ENCODE measurements at regions not wholly inside any gene's neighbourhood (a gene's known extent, or its start where the extent isn't known, plus 50 kb on each side); places are given as distances from the start of the nearest gene placed in this dataset.
"Not testable (repeated sequence)": the region's sequence is repeated elsewhere in the genome, so short reads cannot be mapped to it uniquely, and the experiment has no call there.

DNA sequence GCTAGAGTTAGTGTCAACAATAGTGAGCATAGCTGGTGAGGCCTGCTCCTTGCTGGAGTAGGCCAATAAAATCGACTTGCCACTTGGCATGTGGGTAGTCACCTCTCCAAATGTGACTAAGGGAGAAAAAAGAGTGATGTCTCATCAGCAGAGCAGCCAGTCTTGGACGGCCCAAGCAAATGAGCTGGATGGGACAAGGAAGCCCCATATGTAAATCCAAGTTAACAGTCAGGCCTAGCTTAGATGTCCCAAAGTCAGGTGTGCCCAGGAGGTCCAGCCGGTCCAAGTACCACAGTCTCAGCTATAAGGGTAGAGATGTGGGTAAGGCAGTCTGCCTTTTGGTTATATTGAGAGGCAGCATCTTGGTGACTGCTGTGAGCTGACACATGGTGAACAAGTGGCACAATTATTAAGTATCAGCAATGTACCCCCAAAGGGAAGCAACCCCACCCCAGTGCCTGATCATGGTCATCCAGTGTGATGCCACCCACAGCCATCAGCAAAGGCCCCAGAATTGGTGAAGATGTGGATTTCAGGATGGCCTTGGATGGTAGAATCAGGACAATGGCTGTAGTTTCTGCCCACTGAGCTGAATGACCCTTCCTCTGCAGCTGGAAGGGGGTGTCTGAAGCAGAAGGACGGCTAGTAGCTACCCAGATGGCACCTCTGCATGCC is 83.4 kb downstream of the TNFRSF13B start:
- ATAC-seq: no peak
- TF ChIP-seq, protein P1, sequence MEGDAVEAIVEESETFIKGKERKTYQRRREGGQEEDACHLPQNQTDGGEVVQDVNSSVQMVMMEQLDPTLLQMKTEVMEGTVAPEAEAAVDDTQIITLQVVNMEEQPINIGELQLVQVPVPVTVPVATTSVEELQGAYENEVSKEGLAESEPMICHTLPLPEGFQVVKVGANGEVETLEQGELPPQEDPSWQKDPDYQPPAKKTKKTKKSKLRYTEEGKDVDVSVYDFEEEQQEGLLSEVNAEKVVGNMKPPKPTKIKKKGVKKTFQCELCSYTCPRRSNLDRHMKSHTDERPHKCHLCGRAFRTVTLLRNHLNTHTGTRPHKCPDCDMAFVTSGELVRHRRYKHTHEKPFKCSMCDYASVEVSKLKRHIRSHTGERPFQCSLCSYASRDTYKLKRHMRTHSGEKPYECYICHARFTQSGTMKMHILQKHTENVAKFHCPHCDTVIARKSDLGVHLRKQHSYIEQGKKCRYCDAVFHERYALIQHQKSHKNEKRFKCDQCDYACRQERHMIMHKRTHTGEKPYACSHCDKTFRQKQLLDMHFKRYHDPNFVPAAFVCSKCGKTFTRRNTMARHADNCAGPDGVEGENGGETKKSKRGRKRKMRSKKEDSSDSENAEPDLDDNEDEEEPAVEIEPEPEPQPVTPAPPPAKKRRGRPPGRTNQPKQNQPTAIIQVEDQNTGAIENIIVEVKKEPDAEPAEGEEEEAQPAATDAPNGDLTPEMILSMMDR (IDR thresholded peaks at IDR 0.05): no peak
- H3K4me1 ChIP-seq: no peaks in the 10 kb centered on the region
- intact Hi-C loops (cut with DNase I): no loop called here
- no peak overlapping the region for H3K4me3 ChIP-seq
- H3K36me3 ChIP-seq: no peaks in the 10 kb centered on the region
- no peak for DNase-seq
- H3K27ac ChIP-seq: no peak overlapping the region
- no peaks in the 10 kb centered on the region for H3K9me3 ChIP-seq
- H3K27me3 ChIP-seq: no peaks in the 10 kb centered on the region

DNA sequence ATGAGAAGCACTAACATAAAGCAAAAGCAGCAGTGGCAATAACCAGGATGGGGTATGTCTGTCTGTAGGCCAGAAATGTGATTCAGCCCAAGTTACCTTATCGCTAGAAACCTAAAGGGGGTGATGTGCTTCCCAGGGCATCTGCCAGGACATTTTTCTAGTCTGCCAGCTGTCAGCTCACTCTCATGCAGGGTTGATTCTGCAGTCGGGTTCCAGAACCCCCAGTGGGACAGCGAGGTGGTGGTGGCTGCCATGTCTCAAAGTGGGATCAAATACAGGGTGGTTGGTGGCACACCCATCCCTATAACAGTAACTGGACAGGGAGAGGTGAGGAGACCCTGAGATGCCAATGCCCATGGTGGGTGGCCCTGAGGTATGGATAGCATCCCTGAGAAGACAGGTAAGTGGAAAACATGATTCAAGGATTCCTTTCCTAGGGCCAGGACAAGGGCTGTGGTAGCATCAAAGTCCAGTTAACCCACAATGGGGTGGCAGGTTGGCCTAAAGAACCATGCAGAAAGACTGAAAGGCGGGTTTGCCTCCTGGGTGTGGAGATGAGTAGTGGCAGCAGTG is 84.3 kb downstream of the TNFRSF13B start:
- intact Hi-C loops (cut with DNase I): no loop called here
- Histone ChIP-seq H3K27ac (no peak overlapping the region), H3K36me3 (no peaks in the 10 kb centered on the region), H3K4me1 (no peaks in the 10 kb centered on the region), H3K4me3 (no peak overlapping the region), H3K9me3 (no peaks in the 10 kb centered on the region), H3K27me3 (no peaks in the 10 kb centered on the region)
- TF ChIP-seq, protein P1 (IDR thresholded peaks at IDR 0.05): no peak
- DNase-seq (no peak), ATAC-seq (no peak)

DNA sequence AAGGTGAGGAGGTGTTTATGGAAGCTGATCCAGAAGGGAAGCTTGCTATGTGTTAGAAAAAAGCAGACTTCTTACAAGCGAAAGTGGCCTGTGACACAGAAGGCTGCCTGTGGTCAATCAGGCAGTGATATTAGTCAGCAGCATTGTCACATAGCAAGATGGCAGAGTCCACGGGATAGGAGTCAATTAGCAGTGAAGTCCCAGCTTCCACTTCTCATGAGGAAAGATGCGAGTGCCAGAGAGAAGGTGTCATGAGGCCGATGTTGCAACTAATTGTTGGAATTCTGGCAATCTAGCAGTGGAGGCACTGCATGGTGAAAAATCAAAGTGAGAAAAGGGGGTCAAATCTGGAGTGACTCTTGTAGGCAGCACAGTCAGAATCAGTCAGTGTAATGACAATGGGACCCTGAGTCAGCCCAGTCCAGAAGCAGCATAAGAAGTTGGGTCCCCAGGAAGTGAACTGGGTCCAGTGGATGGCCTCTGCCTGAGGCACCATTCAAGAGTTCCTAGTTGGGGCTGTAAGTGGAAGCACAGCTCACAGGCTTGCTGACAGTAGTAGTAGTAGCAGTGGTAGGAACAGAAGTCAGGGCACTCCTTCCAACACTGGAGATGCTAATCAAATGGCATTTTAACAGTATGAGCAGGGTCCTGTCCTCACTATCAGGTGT is 85.1 kb downstream of the TNFRSF13B start:
- Histone ChIP-seq H3K4me1 (no peaks in the 10 kb centered on the region), H3K27ac (no peak overlapping the region), H3K4me3 (no peak overlapping the region), H3K27me3 (no peaks in the 10 kb centered on the region), H3K9me3 (no peaks in the 10 kb centered on the region), H3K36me3 (no peaks in the 10 kb centered on the region)
- intact Hi-C loops (cut with DNase I): no loop called here
- DNase-seq: no peak
- ATAC-seq: no peak
- TF ChIP-seq, protein P1 (IDR thresholded peaks at IDR 0.05): no peak

DNA sequence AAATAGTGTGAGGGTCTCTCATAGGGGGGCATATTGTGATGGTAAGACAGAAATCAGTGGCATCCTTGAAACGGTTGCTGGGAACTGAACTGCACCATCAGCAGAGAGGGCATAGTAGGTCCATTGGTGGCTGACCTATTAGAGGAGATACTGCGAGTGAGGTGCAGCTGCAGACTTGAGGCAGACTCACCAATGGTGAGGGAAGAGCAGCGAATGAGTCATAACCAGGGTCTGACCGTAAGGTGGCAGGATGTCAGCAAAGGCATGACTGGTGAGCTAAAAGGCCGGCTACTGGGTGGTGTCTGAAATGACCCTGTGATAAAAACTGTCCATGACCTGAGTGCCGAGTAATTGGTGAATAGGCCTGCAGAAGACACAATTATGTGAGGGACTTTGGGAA is 86.7 kb downstream of the TNFRSF13B start:
- H3K36me3 ChIP-seq; H3K27ac ChIP-seq; H3K4me1 ChIP-seq; H3K9me3 ChIP-seq; DNase-seq; intact Hi-C loops (cut with DNase I); H3K27me3 ChIP-seq; ATAC-seq; H3K4me3 ChIP-seq: not testable (repeated sequence)

DNA sequence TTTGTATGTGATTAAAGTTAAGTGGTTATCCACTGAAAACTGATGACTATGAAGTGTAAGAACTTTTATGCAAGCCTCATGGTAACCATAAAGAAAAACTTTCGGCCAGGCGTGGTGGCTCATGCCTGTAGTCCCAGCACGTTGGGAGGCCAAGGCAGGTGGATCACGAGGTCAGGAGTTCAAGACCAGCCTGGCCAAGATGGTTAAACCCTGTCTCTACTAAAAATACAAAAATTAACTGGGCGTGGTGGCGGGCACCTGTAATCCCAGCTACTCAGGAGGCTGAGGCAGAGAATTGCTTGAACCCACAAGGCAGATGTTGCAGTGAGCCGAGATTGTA is 89.0 kb downstream of the TNFRSF13B start:
- intact Hi-C loops (cut with DNase I); H3K4me3 ChIP-seq; H3K4me1 ChIP-seq; H3K27me3 ChIP-seq; H3K27ac ChIP-seq; H3K36me3 ChIP-seq; ATAC-seq; H3K9me3 ChIP-seq; DNase-seq: not testable (repeated sequence)

DNA sequence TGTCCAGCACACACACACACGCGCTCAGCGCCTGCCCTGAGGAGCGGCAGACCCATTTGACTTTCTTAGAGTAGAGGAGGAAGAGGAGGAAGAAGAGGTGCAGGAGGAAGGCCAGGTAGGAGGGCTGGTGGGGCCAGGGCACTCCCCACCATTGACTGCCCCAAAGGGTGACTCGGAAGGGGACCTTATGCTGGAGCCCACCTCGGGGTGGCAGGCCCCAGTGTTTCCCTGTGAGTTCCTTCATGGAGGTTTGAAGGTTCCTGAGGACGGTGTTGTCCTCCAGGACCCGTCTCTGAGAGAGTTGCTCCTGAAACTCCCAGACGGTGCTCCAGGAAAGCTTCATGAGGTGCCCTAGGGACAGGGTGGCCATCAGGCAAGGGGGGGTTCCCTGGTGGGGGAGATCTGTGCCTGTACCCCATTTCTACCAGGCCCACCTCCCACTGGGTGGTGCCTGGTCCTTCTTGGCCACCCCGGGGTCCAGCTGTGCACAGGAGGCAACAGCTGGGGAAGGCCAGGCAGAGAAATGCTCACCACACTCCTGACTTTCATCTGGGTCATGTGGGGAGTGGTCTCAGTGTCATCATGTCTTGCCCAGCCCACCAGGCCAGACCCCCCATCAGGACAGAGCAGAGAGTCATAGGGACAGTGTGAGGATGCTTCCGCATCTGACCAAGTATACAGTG is 89.5 kb downstream of the TNFRSF13B start:
- Histone ChIP-seq H3K4me3 (no peak overlapping the region), H3K4me1 (no peaks in the 10 kb centered on the region), H3K27ac (no peak overlapping the region), H3K9me3 (no peaks in the 10 kb centered on the region), H3K36me3 (no peaks in the 10 kb centered on the region), H3K27me3 (no peaks in the 10 kb centered on the region)
- intact Hi-C loops (cut with DNase I): no loop called here
- DNase-seq (no peak), ATAC-seq (no peak)
- TF ChIP-seq, protein P1 (IDR thresholded peaks at IDR 0.05): no peak

Data from upper lobe of right lung (tissue), 1 donor.